ENCODE measurements at regions not wholly inside any gene's neighbourhood (a gene's known extent, or its start where the extent isn't known, plus 50 kb on each side); places are given as distances from the start of the nearest gene placed in this dataset.

GRCh38 chr21:39078322-39079065 is 104.8 kb downstream of the PSMG1 start:
- Histone ChIP-seq H3K36me3 (ENCODE audit: control insufficient read depth in 4 of 4, insufficient read depth in 3 of 4, low read depth in 1 of 4, low read length in 3 of 4) (no peaks in the 10 kb centered on the region), H3K4me1 (ENCODE audit: control insufficient read depth in 4 of 4, insufficient read depth in 4 of 4, low read length in 3 of 4) (peaks cover 0 to 15% (median 8%) of the 10 kb centered on the region in 4 donors), H3K4me3 (ENCODE audit: low read depth in 1 of 3, low read length in 3 of 3) (no peak overlapping the region), H3K27me3 (ENCODE audit: control insufficient read depth in 4 of 4, insufficient read depth in 4 of 4, low read length in 3 of 4) (no peaks in the 10 kb centered on the region), H3K9me3 (ENCODE audit: control insufficient read depth in 4 of 4, low read length in 3 of 4) (no peaks in the 10 kb centered on the region), H3K9ac (ENCODE audit: low read depth in 1 of 2, low read length in 2 of 2) (no peak overlapping the region), H3K27ac (ENCODE audit: low read depth in 1 of 2, low read length in 2 of 2) (no peak overlapping the region)
- 84% methylated on average over 5 of the region's 5 CpGs for WGBS
- DNase-seq (ENCODE audit: low spot score), result no peak
- TF ChIP-seq RXRA (IDR thresholded peaks at IDR 0.05) (no peak), FOXA2 (IDR thresholded peaks at IDR 0.05) (no peak), GABPA (IDR thresholded peaks at IDR 0.05 in 1 of 2, conservative IDR thresholded peaks at IDR 0.05 in 1 of 2) (no peak), REST (IDR thresholded peaks at IDR 0.05) (no peak), HNF4A (conservative IDR thresholded peaks at IDR 0.05) (no peak), TAF1 (conservative IDR thresholded peaks at IDR 0.05) (no peak), JUND (IDR thresholded peaks at IDR 0.05) (no peak), FOXA1 (IDR thresholded peaks at IDR 0.05) (no peak), EGR1 (IDR thresholded peaks at IDR 0.05; ENCODE audit: low read depth in 2 of 2) (no peak), NR2F2 (IDR thresholded peaks at IDR 0.05) (no peak), YY1 (IDR thresholded peaks at IDR 0.05) (no peak), HNF4G (IDR thresholded peaks at IDR 0.05) (no peak), MAX (IDR thresholded peaks at IDR 0.05) (no peak), RAD21 (IDR thresholded peaks at IDR 0.05) (no peak), SP1 (IDR thresholded peaks at IDR 0.05) (no peak)
- TF ChIP-seq, protein P1, sequence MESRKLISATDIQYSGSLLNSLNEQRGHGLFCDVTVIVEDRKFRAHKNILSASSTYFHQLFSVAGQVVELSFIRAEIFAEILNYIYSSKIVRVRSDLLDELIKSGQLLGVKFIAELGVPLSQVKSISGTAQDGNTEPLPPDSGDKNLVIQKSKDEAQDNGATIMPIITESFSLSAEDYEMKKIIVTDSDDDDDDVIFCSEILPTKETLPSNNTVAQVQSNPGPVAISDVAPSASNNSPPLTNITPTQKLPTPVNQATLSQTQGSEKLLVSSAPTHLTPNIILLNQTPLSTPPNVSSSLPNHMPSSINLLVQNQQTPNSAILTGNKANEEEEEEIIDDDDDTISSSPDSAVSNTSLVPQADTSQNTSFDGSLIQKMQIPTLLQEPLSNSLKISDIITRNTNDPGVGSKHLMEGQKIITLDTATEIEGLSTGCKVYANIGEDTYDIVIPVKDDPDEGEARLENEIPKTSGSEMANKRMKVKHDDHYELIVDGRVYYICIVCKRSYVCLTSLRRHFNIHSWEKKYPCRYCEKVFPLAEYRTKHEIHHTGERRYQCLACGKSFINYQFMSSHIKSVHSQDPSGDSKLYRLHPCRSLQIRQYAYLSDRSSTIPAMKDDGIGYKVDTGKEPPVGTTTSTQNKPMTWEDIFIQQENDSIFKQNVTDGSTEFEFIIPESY (IDR thresholded peaks at IDR 0.05), result no peak
- TF ChIP-seq, protein P2, sequence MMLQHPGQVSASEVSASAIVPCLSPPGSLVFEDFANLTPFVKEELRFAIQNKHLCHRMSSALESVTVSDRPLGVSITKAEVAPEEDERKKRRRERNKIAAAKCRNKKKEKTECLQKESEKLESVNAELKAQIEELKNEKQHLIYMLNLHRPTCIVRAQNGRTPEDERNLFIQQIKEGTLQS (IDR thresholded peaks at IDR 0.05), result no peak
- TF ChIP-seq, protein P3, sequence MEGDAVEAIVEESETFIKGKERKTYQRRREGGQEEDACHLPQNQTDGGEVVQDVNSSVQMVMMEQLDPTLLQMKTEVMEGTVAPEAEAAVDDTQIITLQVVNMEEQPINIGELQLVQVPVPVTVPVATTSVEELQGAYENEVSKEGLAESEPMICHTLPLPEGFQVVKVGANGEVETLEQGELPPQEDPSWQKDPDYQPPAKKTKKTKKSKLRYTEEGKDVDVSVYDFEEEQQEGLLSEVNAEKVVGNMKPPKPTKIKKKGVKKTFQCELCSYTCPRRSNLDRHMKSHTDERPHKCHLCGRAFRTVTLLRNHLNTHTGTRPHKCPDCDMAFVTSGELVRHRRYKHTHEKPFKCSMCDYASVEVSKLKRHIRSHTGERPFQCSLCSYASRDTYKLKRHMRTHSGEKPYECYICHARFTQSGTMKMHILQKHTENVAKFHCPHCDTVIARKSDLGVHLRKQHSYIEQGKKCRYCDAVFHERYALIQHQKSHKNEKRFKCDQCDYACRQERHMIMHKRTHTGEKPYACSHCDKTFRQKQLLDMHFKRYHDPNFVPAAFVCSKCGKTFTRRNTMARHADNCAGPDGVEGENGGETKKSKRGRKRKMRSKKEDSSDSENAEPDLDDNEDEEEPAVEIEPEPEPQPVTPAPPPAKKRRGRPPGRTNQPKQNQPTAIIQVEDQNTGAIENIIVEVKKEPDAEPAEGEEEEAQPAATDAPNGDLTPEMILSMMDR (IDR thresholded peaks at IDR 0.05; ENCODE audit: low read depth, low read length, missing input control), result no peak
